ES-I3 (cell line): ENCODE measurements at regions not wholly inside any gene's neighbourhood (a gene's known extent, or its start where the extent isn't known, plus 50 kb on each side); places are given as distances from the start of the nearest gene placed in this dataset.
A peak's percentile ranks its signal among the peaks of the same experiment; 100 is the strongest.

Experiments
- H3K36me3 ChIP-seq: 2 replicates; pipeline ENCODE4 v1.6.1; 2013; ENCODE audit warnings: mild to moderate bottlenecking, low read length, control low read depth, moderate library complexity; ENCODE audit not compliant: insufficient read depth
- H3K4me1 ChIP-seq: 2 replicates; pipeline ENCODE4 v1.6.1; 2013; ENCODE audit warnings: mild to moderate bottlenecking, control low read depth, low read length; ENCODE audit not compliant: insufficient read depth
- H3K9ac ChIP-seq: 2 replicates; pipeline ENCODE4 v1.6.1; 2013; ENCODE audit warnings: low read depth, mild to moderate bottlenecking, low read length, moderate library complexity
- H3K9me3 ChIP-seq: 2 replicates; pipeline ENCODE4 v1.6.1; 2013; ENCODE audit warnings: mild to moderate bottlenecking, low read length, moderate library complexity; ENCODE audit not compliant: control insufficient read depth, insufficient read depth

- H3K4me1 ChIP-seq: peaks cover 27% of the 10 kb centered on the region
- no peaks in the 10 kb centered on the region for H3K36me3 ChIP-seq
- no peaks in the 10 kb centered on the region for H3K9me3 ChIP-seq
- no peak overlapping the region for H3K9ac ChIP-seq
Observed at GRCh38 chr11:70647188-70648166, 249.1 kb downstream of the CTTN start.

GRCh38 chr11:70650075-70650909 lies 252.0 kb downstream of the CTTN start:
- Histone ChIP-seq H3K36me3 (no peaks in the 10 kb centered on the region), H3K4me1 (peaks cover 16% of the 10 kb centered on the region), H3K9me3 (no peaks in the 10 kb centered on the region), H3K9ac (no peak overlapping the region)

GRCh38 chr11:70651031-70651430 lies 252.7 kb downstream of the CTTN start:
- no peaks in the 10 kb centered on the region for H3K9me3 ChIP-seq
- H3K4me1 ChIP-seq: peaks cover 13% of the 10 kb centered on the region
- H3K36me3 ChIP-seq: no peaks in the 10 kb centered on the region
- H3K9ac ChIP-seq: no peak overlapping the region

- H3K4me1 ChIP-seq: no peaks in the 10 kb centered on the region
- no peaks in the 10 kb centered on the region for H3K9me3 ChIP-seq
- H3K9ac ChIP-seq: no peak overlapping the region
- H3K36me3 ChIP-seq: no peaks in the 10 kb centered on the region
Observed at GRCh38 chr11:70654016-70654415, 255.7 kb downstream of the CTTN start.

- H3K4me1 ChIP-seq: no peaks in the 10 kb centered on the region
- no peaks in the 10 kb centered on the region for H3K9me3 ChIP-seq
- H3K36me3 ChIP-seq: no peaks in the 10 kb centered on the region
- no peak overlapping the region for H3K9ac ChIP-seq
Observed at GRCh38 chr11:70655816-70656215, 257.5 kb downstream of the CTTN start.

GRCh38 chr11:70656252-70656651 lies 257.9 kb downstream of the CTTN start:
- Histone ChIP-seq H3K9ac (no peak overlapping the region), H3K9me3 (no peaks in the 10 kb centered on the region)

GRCh38 chr11:70660059-70660888 lies 261.9 kb downstream of the CTTN start:
- no peak overlapping the region for H3K9ac ChIP-seq
- no peaks in the 10 kb centered on the region for H3K9me3 ChIP-seq

More at GRCh38 chr11:70656252-70656651, 257.9 kb downstream of the CTTN start:
- H3K4me1 ChIP-seq: peaks cover 3% of the 10 kb centered on the region; the same call in 1 of the 2 replicates
- H3K36me3 ChIP-seq: no peaks in the 10 kb centered on the region

GRCh38 chr11:70660889-70661197 lies 262.5 kb downstream of the CTTN start:
- Histone ChIP-seq H3K36me3 (no peaks in the 10 kb centered on the region), H3K9ac (peak overlapping the region; percentile 72; the same call in 1 of the 2 replicates), H3K4me1 (peaks cover 3% of the 10 kb centered on the region; the same call in 1 of the 2 replicates), H3K9me3 (no peaks in the 10 kb centered on the region)

More at GRCh38 chr11:70660059-70660888, 261.9 kb downstream of the CTTN start:
- H3K36me3 ChIP-seq: no peaks in the 10 kb centered on the region
- H3K4me1 ChIP-seq: peaks cover 3% of the 10 kb centered on the region; the same call in 1 of the 2 replicates

GRCh38 chr11:70661761-70662501 lies 263.6 kb downstream of the CTTN start:
- Histone ChIP-seq H3K9ac (peak overlapping the region; percentile 72), H3K36me3 (no peaks in the 10 kb centered on the region), H3K9me3 (no peaks in the 10 kb centered on the region), H3K4me1 (peaks cover 3% of the 10 kb centered on the region; the same call in 1 of the 2 replicates)

GRCh38 chr11:70662691-70663098 lies 264.4 kb downstream of the CTTN start:
- peak overlapping the region; percentile 72 for H3K9ac ChIP-seq
- no peaks in the 10 kb centered on the region for H3K9me3 ChIP-seq
- peaks cover 3% of the 10 kb centered on the region; the same call in 1 of the 2 replicates for H3K4me1 ChIP-seq
- H3K36me3 ChIP-seq: no peaks in the 10 kb centered on the region

- Histone ChIP-seq H3K36me3 (no peaks in the 10 kb centered on the region), H3K9me3 (no peaks in the 10 kb centered on the region), H3K4me1 (peaks cover 3% of the 10 kb centered on the region; the same call in 1 of the 2 replicates), H3K9ac (no peak overlapping the region)
Observed at GRCh38 chr11:70663815-70664214, 265.5 kb downstream of the CTTN start.

GRCh38 chr11:70666311-70666710 lies 268.0 kb downstream of the CTTN start:
- H3K36me3 ChIP-seq: no peaks in the 10 kb centered on the region
- H3K4me1 ChIP-seq: peaks cover 7% of the 10 kb centered on the region; the same call in 1 of the 2 replicates
- no peaks in the 10 kb centered on the region for H3K9me3 ChIP-seq
- no peak overlapping the region for H3K9ac ChIP-seq

GRCh38 chr11:70667767-70668166 lies 269.4 kb downstream of the CTTN start:
- no peaks in the 10 kb centered on the region for H3K36me3 ChIP-seq
- no peaks in the 10 kb centered on the region for H3K9me3 ChIP-seq
- no peak overlapping the region for H3K9ac ChIP-seq
- H3K4me1 ChIP-seq: peaks cover 12% of the 10 kb centered on the region; the same call in 1 of the 2 replicates
